KMS-11 (cell line): ENCODE measurements at regions not wholly inside any gene's neighbourhood (a gene's known extent, or its start where the extent isn't known, plus 50 kb on each side); places are given as distances from the start of the nearest gene placed in this dataset.

Experiments
- H2AFZ ChIP-seq: fragments of 200-600 bp; sonication (generic); 2 replicates; pipeline ENCODE4 v1.6.1; 2016; ENCODE audit warnings: antibody characterized with exemption, mixed run types, low read depth
- H3K27ac ChIP-seq: fragments of 200-600 bp; sonication (generic); 2 replicates; pipeline ENCODE4 v1.6.1; 2016; ENCODE audit warnings: mild to moderate bottlenecking, mixed run types
- H3K27me3 ChIP-seq: fragments of 200-600 bp; sonication (generic); 2 replicates; pipeline ENCODE4 v1.6.1; 2017; ENCODE audit warnings: mild to moderate bottlenecking, low read depth, mixed run types, moderate library complexity; ENCODE audit not compliant: insufficient read depth
- H3K36me3 ChIP-seq: fragments of 200-600 bp; sonication (generic); 2 replicates; pipeline ENCODE4 v1.6.1; 2017; ENCODE audit warnings: mild to moderate bottlenecking, mixed run types; ENCODE audit not compliant: insufficient read depth
- H3K4me1 ChIP-seq: fragments of 200-600 bp; sonication (generic); 2 replicates; pipeline ENCODE4 v1.6.1; 2016; ENCODE audit warnings: mild to moderate bottlenecking, low read depth, mixed run types; ENCODE audit not compliant: poor library complexity, severe bottlenecking
- H3K4me2 ChIP-seq: fragments of 200-600 bp; sonication (generic); 2 replicates; pipeline ENCODE4 v1.7.0; 2016; ENCODE audit warnings: mild to moderate bottlenecking, mixed run types
- H3K4me3 ChIP-seq: fragments of 200-600 bp; sonication (generic); IDR thresholded peaks from 2 replicates; pipeline ENCODE4 v1.6.1; 2017; ENCODE audit warnings: low read depth, low read length, mixed read lengths; ENCODE audit not compliant: insufficient read depth
- H3K79me2 ChIP-seq: fragments of 200-600 bp; sonication (generic); 2 replicates; pipeline ENCODE4 v1.6.1; 2016; ENCODE audit warnings: low read depth, mixed run types; ENCODE audit not compliant: insufficient read depth
- H3K9ac ChIP-seq: fragments of 200-600 bp; sonication (generic); 2 replicates; pipeline ENCODE4 v1.6.1; 2016; ENCODE audit warnings: mild to moderate bottlenecking, mixed run types
- H4K20me1 ChIP-seq: fragments of 200-600 bp; sonication (generic); 2 replicates; pipeline ENCODE4 v1.6.1; 2016; ENCODE audit warnings: mild to moderate bottlenecking, mixed run types; ENCODE audit not compliant: insufficient read depth
- CTCF ChIP-seq: fragments of 200-600 bp; sonication (generic); conservative IDR thresholded peaks from 2 replicates; pipeline ENCODE4 v1.6.1; 2017; ENCODE audit warnings: low read depth, mild to moderate bottlenecking, antibody characterized with exemption, low read length, moderate library complexity, mixed read lengths

- H3K4me2 ChIP-seq, result no peak overlapping the region
- H3K4me3 ChIP-seq, result no peak overlapping the region
- H2AFZ ChIP-seq, result no peak overlapping the region
- H3K4me1 ChIP-seq, result no peaks in the 10 kb centered on the region
- H3K36me3 ChIP-seq, result no peaks in the 10 kb centered on the region
- no peak for TF ChIP-seq CTCF
- no peak overlapping the region for H3K9ac ChIP-seq
- no peaks in the 10 kb centered on the region for H3K79me2 ChIP-seq
- H3K27ac ChIP-seq, result no peak overlapping the region
- H4K20me1 ChIP-seq, result no peaks in the 10 kb centered on the region
- no peaks in the 10 kb centered on the region for H3K27me3 ChIP-seq
These were observed 277.3 kb upstream of the SLC7A11 start for GRCh38 chr4:138519436-138519835.

GRCh38 chr4:138513535-138513934 is 271.4 kb upstream of the SLC7A11 start:
- no peaks in the 10 kb centered on the region for H4K20me1 ChIP-seq
- no peaks in the 10 kb centered on the region for H3K4me1 ChIP-seq
- H3K9ac ChIP-seq, result no peak overlapping the region
- H3K4me3 ChIP-seq, result no peak overlapping the region
- no peak overlapping the region for H3K27ac ChIP-seq
- no peak overlapping the region for H3K4me2 ChIP-seq
- H3K27me3 ChIP-seq, result no peaks in the 10 kb centered on the region
- H3K36me3 ChIP-seq, result no peaks in the 10 kb centered on the region
- H2AFZ ChIP-seq, result no peak overlapping the region
- no peak for TF ChIP-seq CTCF
- H3K79me2 ChIP-seq, result no peaks in the 10 kb centered on the region

GRCh38 chr4:138512756-138513155 is 270.6 kb upstream of the SLC7A11 start:
- H3K4me2 ChIP-seq, result no peak overlapping the region
- H3K27me3 ChIP-seq, result no peaks in the 10 kb centered on the region
- no peaks in the 10 kb centered on the region for H3K79me2 ChIP-seq
- no peaks in the 10 kb centered on the region for H3K4me1 ChIP-seq
- H3K9ac ChIP-seq, result no peak overlapping the region
- no peak overlapping the region for H3K4me3 ChIP-seq
- no peak for TF ChIP-seq CTCF
- H3K36me3 ChIP-seq, result no peaks in the 10 kb centered on the region
- H4K20me1 ChIP-seq, result no peaks in the 10 kb centered on the region
- no peak overlapping the region for H2AFZ ChIP-seq
- H3K27ac ChIP-seq, result no peak overlapping the region

GRCh38 chr4:138510053-138510452 is 267.9 kb upstream of the SLC7A11 start:
- Histone ChIP-seq H3K79me2 (no peaks in the 10 kb centered on the region), H2AFZ (no peak overlapping the region), H4K20me1 (no peaks in the 10 kb centered on the region), H3K4me3 (no peak overlapping the region), H3K27me3 (no peaks in the 10 kb centered on the region), H3K9ac (no peak overlapping the region), H3K27ac (no peak overlapping the region), H3K36me3 (no peaks in the 10 kb centered on the region), H3K4me1 (no peaks in the 10 kb centered on the region), H3K4me2 (no peak overlapping the region)
- TF ChIP-seq CTCF, result no peak

- H3K4me2 ChIP-seq, result no peak overlapping the region
- H3K9ac ChIP-seq, result no peak overlapping the region
- no peaks in the 10 kb centered on the region for H3K4me1 ChIP-seq
- no peak overlapping the region for H3K4me3 ChIP-seq
- H3K36me3 ChIP-seq, result no peaks in the 10 kb centered on the region
- H3K79me2 ChIP-seq, result no peaks in the 10 kb centered on the region
- TF ChIP-seq CTCF, result no peak
- H2AFZ ChIP-seq, result no peak overlapping the region
- H4K20me1 ChIP-seq, result no peaks in the 10 kb centered on the region
- no peak overlapping the region for H3K27ac ChIP-seq
- no peaks in the 10 kb centered on the region for H3K27me3 ChIP-seq
These were observed 267.2 kb upstream of the SLC7A11 start for GRCh38 chr4:138509346-138509745.
